ENCODE measurements at regions not wholly inside any gene's neighbourhood (a gene's known extent, or its start where the extent isn't known, plus 50 kb on each side); places are given as distances from the start of the nearest gene placed in this dataset.

- H3K36me3 Mint-ChIP-seq (ENCODE audit: low read depth), result no peaks in the 10 kb centered on the region
- H3K4me1 Mint-ChIP-seq (ENCODE audit: low read depth), result no peaks in the 10 kb centered on the region
Measured at GRCh38 chr10:131500892-131501291, 189.4 kb upstream of the TCERG1L start.

GRCh38 chr10:131503992-131504391, 192.5 kb upstream of the TCERG1L start:
- Mint-ChIP-seq H3K27ac (no peak overlapping the region), H3K36me3 (ENCODE audit: low read depth) (no peaks in the 10 kb centered on the region), H3K27me3 (no peaks in the 10 kb centered on the region), H3K4me3 (no peak overlapping the region), H3K9me3 (peaks cover 24% of the 10 kb centered on the region), H3K4me1 (ENCODE audit: low read depth) (no peaks in the 10 kb centered on the region)

More at GRCh38 chr10:131500892-131501291, 189.4 kb upstream of the TCERG1L start:
- Mint-ChIP-seq H3K4me3 (no peak overlapping the region), H3K27ac (no peak overlapping the region), H3K9me3 (peaks cover 19% of the 10 kb centered on the region), H3K27me3 (no peaks in the 10 kb centered on the region)

GRCh38 chr10:131511391-131511790, 199.9 kb upstream of the TCERG1L start:
- Mint-ChIP-seq H3K27ac (no peak overlapping the region), H3K4me1 (ENCODE audit: low read depth) (no peaks in the 10 kb centered on the region), H3K36me3 (ENCODE audit: low read depth) (no peaks in the 10 kb centered on the region), H3K27me3 (no peaks in the 10 kb centered on the region), H3K9me3 (peaks cover 6% of the 10 kb centered on the region), H3K4me3 (no peak overlapping the region)

GRCh38 chr10:131512852-131513251, 201.3 kb upstream of the TCERG1L start:
- Mint-ChIP-seq H3K27ac (no peak overlapping the region), H3K4me1 (ENCODE audit: low read depth) (no peaks in the 10 kb centered on the region), H3K27me3 (peaks cover 3% of the 10 kb centered on the region), H3K4me3 (no peak overlapping the region), H3K36me3 (ENCODE audit: low read depth) (no peaks in the 10 kb centered on the region), H3K9me3 (peaks cover 1% of the 10 kb centered on the region)

- Mint-ChIP-seq H3K9me3 (no peaks in the 10 kb centered on the region), H3K4me3 (no peak overlapping the region), H3K4me1 (ENCODE audit: low read depth) (no peaks in the 10 kb centered on the region), H3K27ac (no peak overlapping the region), H3K36me3 (ENCODE audit: low read depth) (no peaks in the 10 kb centered on the region), H3K27me3 (peaks cover 3% of the 10 kb centered on the region)
Measured at GRCh38 chr10:131513445-131513844, 201.9 kb upstream of the TCERG1L start.

- Mint-ChIP-seq H3K4me3 (no peak overlapping the region), H3K36me3 (ENCODE audit: low read depth) (no peaks in the 10 kb centered on the region), H3K27me3 (peaks cover 3% of the 10 kb centered on the region), H3K9me3 (no peaks in the 10 kb centered on the region), H3K4me1 (ENCODE audit: low read depth) (no peaks in the 10 kb centered on the region), H3K27ac (no peak overlapping the region)
Measured at GRCh38 chr10:131513901-131514300, 202.4 kb upstream of the TCERG1L start.

- no peak overlapping the region for H3K4me3 Mint-ChIP-seq
- no peaks in the 10 kb centered on the region for H3K4me1 Mint-ChIP-seq (ENCODE audit: low read depth)
- H3K27me3 Mint-ChIP-seq, result peaks cover 3% of the 10 kb centered on the region
- no peaks in the 10 kb centered on the region for H3K36me3 Mint-ChIP-seq (ENCODE audit: low read depth)
- H3K9me3 Mint-ChIP-seq, result no peaks in the 10 kb centered on the region
- H3K27ac Mint-ChIP-seq, result no peak overlapping the region
Measured at GRCh38 chr10:131514454-131514853, 202.9 kb upstream of the TCERG1L start.

GRCh38 chr10:131516285-131516684, 204.8 kb upstream of the TCERG1L start:
- no peak overlapping the region for H3K4me3 Mint-ChIP-seq
- H3K36me3 Mint-ChIP-seq (ENCODE audit: low read depth), result no peaks in the 10 kb centered on the region
- peaks cover 3% of the 10 kb centered on the region for H3K27me3 Mint-ChIP-seq
- H3K9me3 Mint-ChIP-seq, result no peaks in the 10 kb centered on the region
- no peaks in the 10 kb centered on the region for H3K4me1 Mint-ChIP-seq (ENCODE audit: low read depth)
- H3K27ac Mint-ChIP-seq, result no peak overlapping the region

- Mint-ChIP-seq H3K4me3 (no peak overlapping the region), H3K27ac (no peak overlapping the region), H3K36me3 (ENCODE audit: low read depth) (no peaks in the 10 kb centered on the region), H3K9me3 (no peaks in the 10 kb centered on the region), H3K4me1 (ENCODE audit: low read depth) (no peaks in the 10 kb centered on the region), H3K27me3 (peaks cover 3% of the 10 kb centered on the region)
Measured at GRCh38 chr10:131517781-131518180, 206.3 kb upstream of the TCERG1L start.

- H3K4me3 Mint-ChIP-seq, result no peak overlapping the region
- peaks cover 6% of the 10 kb centered on the region for H3K9me3 Mint-ChIP-seq
- H3K27me3 Mint-ChIP-seq, result peaks cover 5% of the 10 kb centered on the region
Measured at GRCh38 chr10:131519723-131520605, 208.4 kb upstream of the TCERG1L start.

GRCh38 chr10:131531265-131532190, 220.0 kb upstream of the TCERG1L start:
- no peaks in the 10 kb centered on the region for H3K36me3 Mint-ChIP-seq (ENCODE audit: low read depth)
- H3K27ac Mint-ChIP-seq, result no peak overlapping the region
- no peak overlapping the region for H3K4me3 Mint-ChIP-seq
- H3K4me1 Mint-ChIP-seq (ENCODE audit: low read depth), result no peaks in the 10 kb centered on the region
- no peaks in the 10 kb centered on the region for H3K27me3 Mint-ChIP-seq
- no peaks in the 10 kb centered on the region for H3K9me3 Mint-ChIP-seq

More at GRCh38 chr10:131519723-131520605, 208.4 kb upstream of the TCERG1L start:
- H3K36me3 Mint-ChIP-seq (ENCODE audit: low read depth), result no peaks in the 10 kb centered on the region
- H3K27ac Mint-ChIP-seq, result no peak overlapping the region
- no peaks in the 10 kb centered on the region for H3K4me1 Mint-ChIP-seq (ENCODE audit: low read depth)

- Mint-ChIP-seq H3K4me3 (no peak overlapping the region), H3K36me3 (ENCODE audit: low read depth) (no peaks in the 10 kb centered on the region), H3K27ac (no peak overlapping the region), H3K27me3 (no peaks in the 10 kb centered on the region), H3K4me1 (ENCODE audit: low read depth) (no peaks in the 10 kb centered on the region), H3K9me3 (no peaks in the 10 kb centered on the region)
Measured at GRCh38 chr10:131532291-131532690, 220.8 kb upstream of the TCERG1L start.

- no peaks in the 10 kb centered on the region for H3K27me3 Mint-ChIP-seq
- no peak overlapping the region for H3K4me3 Mint-ChIP-seq
- no peaks in the 10 kb centered on the region for H3K9me3 Mint-ChIP-seq
Measured at GRCh38 chr10:131532745-131533341, 221.3 kb upstream of the TCERG1L start.

GRCh38 chr10:131533846-131534526, 222.5 kb upstream of the TCERG1L start:
- Mint-ChIP-seq H3K4me1 (ENCODE audit: low read depth) (no peaks in the 10 kb centered on the region), H3K9me3 (no peaks in the 10 kb centered on the region), H3K4me3 (no peak overlapping the region), H3K27me3 (no peaks in the 10 kb centered on the region), H3K36me3 (ENCODE audit: low read depth) (no peaks in the 10 kb centered on the region), H3K27ac (no peak overlapping the region)

More at GRCh38 chr10:131532745-131533341, 221.3 kb upstream of the TCERG1L start:
- Mint-ChIP-seq H3K27ac (no peak overlapping the region), H3K4me1 (ENCODE audit: low read depth) (no peaks in the 10 kb centered on the region), H3K36me3 (ENCODE audit: low read depth) (no peaks in the 10 kb centered on the region)
